Progenitor cell of endocrine pancreas (in vitro differentiated cells): ENCODE measurements at regions not wholly inside any gene's neighbourhood (a gene's known extent, or its start where the extent isn't known, plus 50 kb on each side); places are given as distances from the start of the nearest gene placed in this dataset.

Source experiments
- DNase-seq: peaks from one replicate; pipeline ENCODE4 v3.0.0; 2021; ENCODE audit warnings: low spot score; ENCODE audit not compliant: unreplicated experiment
- H3K27ac Mint-ChIP-seq: 2 replicates; pipeline ENCODE4 v1.8.0; 2021; ENCODE audit warnings: mild to moderate bottlenecking, moderate library complexity, mixed read lengths
- H3K27me3 Mint-ChIP-seq: 2 replicates; pipeline ENCODE4 v1.8.0; 2021; ENCODE audit warnings: mixed read lengths
- H3K36me3 Mint-ChIP-seq: 2 replicates; pipeline ENCODE4 v1.8.0; 2022; ENCODE audit warnings: mixed read lengths; ENCODE audit not compliant: insufficient read depth
- H3K4me1 Mint-ChIP-seq: 2 replicates; pipeline ENCODE4 v1.8.0; 2021; ENCODE audit warnings: low read depth, mixed read lengths
- H3K4me3 Mint-ChIP-seq: 2 replicates; pipeline ENCODE4 v1.8.0; 2021; ENCODE audit warnings: low read depth, mild to moderate bottlenecking, moderate library complexity, mixed read lengths
- H3K9me3 Mint-ChIP-seq: 2 replicates; pipeline ENCODE4 v1.8.0; 2021; ENCODE audit warnings: low read depth, mixed read lengths
- TF ChIP-seq, protein P1 (sequence below): fragments of 200-600 bp; sonication (generic); IDR thresholded peaks from one replicate; pipeline ENCODE4 v1.5.0; 2021; ENCODE audit warnings: antibody characterized with exemption, mild to moderate bottlenecking; ENCODE audit not compliant: unreplicated experiment

DNA sequence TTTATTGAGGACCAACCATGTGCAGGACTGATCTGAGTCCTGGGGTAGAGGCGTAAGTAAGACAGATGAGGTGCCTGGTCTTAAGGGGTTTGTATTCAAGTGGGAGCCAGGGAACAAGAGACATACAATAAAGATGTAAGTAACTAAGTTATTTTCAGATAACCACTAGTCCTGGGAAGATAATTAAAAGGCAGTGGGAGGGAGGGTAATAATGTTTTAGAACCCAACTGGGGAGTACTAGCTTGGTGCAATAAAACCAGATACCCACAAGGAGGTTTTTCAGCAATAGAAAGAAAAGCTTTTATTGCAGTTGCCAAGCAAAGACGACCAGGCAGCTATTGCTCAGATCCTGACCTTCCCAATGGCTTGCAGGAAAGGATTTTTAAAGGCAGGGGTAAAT is 893.7 kb downstream of the UQCRFS1 start:
- H3K27ac Mint-ChIP-seq: no peak overlapping the region
- TF ChIP-seq, protein P1, sequence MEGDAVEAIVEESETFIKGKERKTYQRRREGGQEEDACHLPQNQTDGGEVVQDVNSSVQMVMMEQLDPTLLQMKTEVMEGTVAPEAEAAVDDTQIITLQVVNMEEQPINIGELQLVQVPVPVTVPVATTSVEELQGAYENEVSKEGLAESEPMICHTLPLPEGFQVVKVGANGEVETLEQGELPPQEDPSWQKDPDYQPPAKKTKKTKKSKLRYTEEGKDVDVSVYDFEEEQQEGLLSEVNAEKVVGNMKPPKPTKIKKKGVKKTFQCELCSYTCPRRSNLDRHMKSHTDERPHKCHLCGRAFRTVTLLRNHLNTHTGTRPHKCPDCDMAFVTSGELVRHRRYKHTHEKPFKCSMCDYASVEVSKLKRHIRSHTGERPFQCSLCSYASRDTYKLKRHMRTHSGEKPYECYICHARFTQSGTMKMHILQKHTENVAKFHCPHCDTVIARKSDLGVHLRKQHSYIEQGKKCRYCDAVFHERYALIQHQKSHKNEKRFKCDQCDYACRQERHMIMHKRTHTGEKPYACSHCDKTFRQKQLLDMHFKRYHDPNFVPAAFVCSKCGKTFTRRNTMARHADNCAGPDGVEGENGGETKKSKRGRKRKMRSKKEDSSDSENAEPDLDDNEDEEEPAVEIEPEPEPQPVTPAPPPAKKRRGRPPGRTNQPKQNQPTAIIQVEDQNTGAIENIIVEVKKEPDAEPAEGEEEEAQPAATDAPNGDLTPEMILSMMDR: no peak
- peaks cover 13% of the 10 kb centered on the region for H3K27me3 Mint-ChIP-seq
- H3K4me1 Mint-ChIP-seq: peaks cover 20% of the 10 kb centered on the region
- no peak overlapping the region for H3K4me3 Mint-ChIP-seq
- H3K9me3 Mint-ChIP-seq: no peaks in the 10 kb centered on the region
- H3K36me3 Mint-ChIP-seq: no peaks in the 10 kb centered on the region
- DNase-seq: no peak

DNA sequence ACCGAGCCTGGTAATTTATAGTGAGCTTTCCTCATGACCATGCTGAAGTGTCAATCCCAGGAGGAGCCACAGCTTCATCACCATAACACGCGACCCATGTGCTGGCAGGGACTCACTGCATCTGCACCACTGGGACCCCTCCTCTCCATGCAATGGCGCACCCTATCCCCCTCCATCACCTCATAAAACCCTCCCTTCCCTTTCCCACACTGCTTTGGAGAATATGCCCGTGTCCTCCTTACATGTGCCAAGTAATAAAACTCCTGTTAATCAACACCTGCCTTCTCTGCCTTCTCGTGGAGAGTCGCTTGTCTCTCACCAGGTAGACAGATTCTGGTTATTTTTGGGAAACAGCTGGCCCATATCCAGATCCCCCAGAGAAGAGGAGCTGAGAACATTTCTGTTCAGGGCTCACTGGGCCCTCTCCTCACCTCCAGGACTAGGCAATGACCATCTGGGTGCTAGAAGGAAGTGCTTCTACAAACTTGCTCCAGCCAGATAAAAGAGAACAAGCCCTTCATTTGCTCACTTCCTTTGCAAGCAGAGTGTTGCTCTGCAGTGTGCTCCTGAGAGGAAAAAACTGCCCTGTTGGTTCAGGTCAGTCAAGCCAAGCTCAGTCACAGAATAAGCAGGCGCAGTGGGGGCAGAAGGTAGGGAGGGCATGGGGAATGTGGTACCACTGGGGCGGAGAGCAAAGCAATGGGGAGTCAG is 894.3 kb downstream of the UQCRFS1 start:
- Mint-ChIP-seq H3K4me3 (no peak overlapping the region), H3K4me1 (peaks cover 22% of the 10 kb centered on the region), H3K36me3 (no peaks in the 10 kb centered on the region), H3K27me3 (peaks cover 11% of the 10 kb centered on the region), H3K27ac (peak overlapping the region; percentile 53), H3K9me3 (no peaks in the 10 kb centered on the region)
- TF ChIP-seq, protein P1: no peak
- no peak for DNase-seq

DNA sequence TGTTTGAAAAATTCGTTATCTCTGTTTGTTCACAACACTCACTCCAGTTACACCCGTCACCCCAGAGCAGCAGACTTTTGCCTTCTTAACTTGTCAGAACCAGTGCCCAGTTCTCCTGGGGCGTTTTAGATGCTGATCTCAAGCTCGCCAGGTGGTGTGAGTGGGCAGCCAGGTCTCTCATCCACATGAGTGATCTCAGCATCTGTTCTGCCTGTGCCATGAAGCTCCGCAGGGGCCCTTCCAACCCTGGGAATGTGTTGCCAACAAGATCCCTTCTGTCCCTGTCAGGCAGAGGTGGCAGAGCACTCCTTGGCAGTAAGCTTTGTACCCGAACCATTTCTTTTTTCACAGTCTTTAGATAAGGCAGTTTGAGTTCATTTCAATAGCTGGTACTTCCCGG is 896.5 kb downstream of the UQCRFS1 start:
- peaks cover 3% of the 10 kb centered on the region for H3K27me3 Mint-ChIP-seq
- H3K4me3 Mint-ChIP-seq: no peak overlapping the region
- H3K9me3 Mint-ChIP-seq: no peaks in the 10 kb centered on the region
- no peak overlapping the region for H3K27ac Mint-ChIP-seq
- peaks cover 25% of the 10 kb centered on the region for H3K4me1 Mint-ChIP-seq
- no peaks in the 10 kb centered on the region for H3K36me3 Mint-ChIP-seq
- TF ChIP-seq, protein P1: no peak
- no peak for DNase-seq

DNA sequence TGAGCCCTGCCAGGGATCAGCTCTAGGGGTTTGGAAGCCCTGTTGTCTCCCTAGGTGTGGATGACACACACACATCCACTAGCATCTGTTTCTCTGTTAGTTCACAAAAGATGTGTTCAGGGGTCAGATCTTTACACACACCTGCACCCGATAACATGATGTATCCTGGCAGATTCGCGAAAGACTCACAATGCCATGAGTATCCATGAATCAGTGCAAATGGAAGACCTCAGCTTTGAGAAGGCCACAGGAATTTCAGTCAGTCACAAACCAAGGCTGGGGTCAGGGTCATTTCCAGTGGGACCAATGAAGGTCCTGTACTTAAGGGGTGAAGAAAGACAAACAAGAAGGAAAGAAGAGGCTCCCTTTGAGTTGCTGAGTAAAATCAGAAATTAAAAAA is 898.2 kb downstream of the UQCRFS1 start:
- H3K9me3 Mint-ChIP-seq: no peaks in the 10 kb centered on the region
- H3K27ac Mint-ChIP-seq: no peak overlapping the region
- DNase-seq: no peak
- H3K36me3 Mint-ChIP-seq: no peaks in the 10 kb centered on the region
- peaks cover 3% of the 10 kb centered on the region for H3K27me3 Mint-ChIP-seq
- peaks cover 18% of the 10 kb centered on the region for H3K4me1 Mint-ChIP-seq
- no peak overlapping the region for H3K4me3 Mint-ChIP-seq
- TF ChIP-seq, protein P1: no peak

DNA sequence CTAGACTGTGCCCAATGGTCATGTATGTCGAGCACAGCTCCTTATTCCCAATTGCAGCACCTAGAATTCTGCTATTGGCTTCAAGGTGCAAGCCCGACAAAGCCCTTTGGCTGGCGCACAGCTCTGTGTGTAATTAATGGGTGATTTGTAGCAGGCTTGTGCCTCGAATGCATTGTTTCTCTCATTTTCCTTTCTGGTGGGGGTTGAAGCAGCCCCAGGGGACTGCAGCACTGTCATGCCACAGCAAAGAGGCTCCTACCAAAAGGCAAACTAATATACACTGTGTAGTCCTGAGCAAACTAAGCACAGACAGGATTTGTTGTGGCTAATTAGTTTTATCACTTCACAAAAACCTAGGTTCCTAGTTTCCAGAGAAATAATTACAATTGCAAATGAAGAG is 898.7 kb downstream of the UQCRFS1 start:
- H3K27me3 Mint-ChIP-seq: peaks cover 3% of the 10 kb centered on the region
- no peak overlapping the region for H3K4me3 Mint-ChIP-seq
- H3K27ac Mint-ChIP-seq: no peak overlapping the region
- no peaks in the 10 kb centered on the region for H3K36me3 Mint-ChIP-seq
- peaks cover 14% of the 10 kb centered on the region for H3K4me1 Mint-ChIP-seq
- no peaks in the 10 kb centered on the region for H3K9me3 Mint-ChIP-seq
- TF ChIP-seq, protein P1: no peak
- DNase-seq: no peak
